Stimulated activated CD4-positive, alpha-beta T cell treated with anti-CD3 and anti-CD28 coated beads, Interleukin-4, amount 100 ng/mL, for 1 hour (primary cell): ENCODE measurements at regions not wholly inside any gene's neighbourhood (a gene's known extent, or its start where the extent isn't known, plus 50 kb on each side); places are given as distances from the start of the nearest gene placed in this dataset.

Source experiments
- DNase-seq: peaks from one replicate; pipeline ENCODE4 v3.0.0-alpha.2; 2020

- DNase-seq: no peak
Measured at GRCh38 chr13:50400035-50400726, 384.9 kb downstream of the KCNRG start.

- no peak for DNase-seq
Measured at GRCh38 chr13:50401049-50401505, 385.8 kb downstream of the KCNRG start.

GRCh38 chr13:50401721-50402465, 386.6 kb downstream of the KCNRG start:
- no peak for DNase-seq

- DNase-seq: no peak
Measured at GRCh38 chr13:50403311-50403710, 388.1 kb downstream of the KCNRG start.

GRCh38 chr13:50404116-50404515, 388.9 kb downstream of the KCNRG start:
- DNase-seq: no peak

- no peak for DNase-seq
Measured at GRCh38 chr13:50404769-50405168, 389.5 kb downstream of the KCNRG start.

GRCh38 chr13:50406831-50407230, 391.6 kb downstream of the KCNRG start:
- DNase-seq: no peak

GRCh38 chr13:50408068-50408467, 392.8 kb downstream of the KCNRG start:
- no peak for DNase-seq

GRCh38 chr13:50409220-50409619, 394.0 kb downstream of the KCNRG start:
- no peak for DNase-seq

GRCh38 chr13:50410921-50411746, 395.9 kb downstream of the KCNRG start:
- DNase-seq: no peak

GRCh38 chr13:50412046-50412617, 396.9 kb downstream of the KCNRG start:
- no peak for DNase-seq

GRCh38 chr13:50414640-50415039, 399.4 kb downstream of the KCNRG start:
- no peak for DNase-seq

GRCh38 chr13:50415428-50415827, 400.2 kb downstream of the KCNRG start:
- DNase-seq: no peak

- no peak for DNase-seq
Measured at GRCh38 chr13:50417597-50417996, 402.4 kb downstream of the KCNRG start.

GRCh38 chr13:50419331-50419865, 404.2 kb downstream of the KCNRG start:
- DNase-seq: no peak

GRCh38 chr13:50419896-50420295, 404.7 kb downstream of the KCNRG start:
- no peak for DNase-seq

- DNase-seq: no peak
Measured at GRCh38 chr13:50420718-50421472, 405.7 kb downstream of the KCNRG start.

GRCh38 chr13:50421473-50422130, 406.4 kb downstream of the KCNRG start:
- DNase-seq: no peak

GRCh38 chr13:50422181-50423148, 407.2 kb downstream of the KCNRG start:
- no peak for DNase-seq

- no peak for DNase-seq
Measured at GRCh38 chr13:50424993-50425392, 409.7 kb downstream of the KCNRG start.
